Activated CD8-positive, alpha-beta memory T cell treated with anti-CD3 and anti-CD28 coated beads for 4 hours (primary cell): ENCODE measurements at regions not wholly inside any gene's neighbourhood (a gene's known extent, or its start where the extent isn't known, plus 50 kb on each side); places are given as distances from the start of the nearest gene placed in this dataset.

ENCODE experiments used
- DNase-seq, 2 donors: peaks; one replicate each; pipeline ENCODE4 v3.0.0-alpha.2; 2020; ENCODE audit warnings: low read depth in 2 of 2

DNA sequence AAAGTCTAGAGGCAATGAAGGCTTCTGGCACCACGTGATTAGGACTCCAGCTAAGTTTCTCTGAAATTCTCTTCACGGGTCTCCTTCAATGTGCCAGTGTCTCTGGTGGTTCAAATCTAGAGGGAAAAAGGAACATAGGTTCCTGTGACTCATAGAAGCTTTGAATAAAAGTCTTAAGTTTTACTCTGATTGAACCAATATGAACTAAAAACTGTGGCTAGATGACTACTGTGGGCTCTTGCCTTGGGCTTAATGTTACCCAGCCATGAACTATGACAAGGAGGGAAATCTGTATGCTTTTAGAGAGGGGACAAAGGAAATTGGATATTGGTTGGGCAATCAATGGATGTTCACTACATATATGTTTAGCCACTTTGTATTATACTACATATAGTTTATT lies 49.9 kb upstream of the TEX13D start:
- no peak for DNase-seq
